Activated T-cell treated with anti-CD3 and anti-CD28 coated beads, Interleukin-2, amount 50 U/mL, for 72 hours (primary cell): ENCODE measurements at regions not wholly inside any gene's neighbourhood (a gene's known extent, or its start where the extent isn't known, plus 50 kb on each side); places are given as distances from the start of the nearest gene placed in this dataset.

Experiments used
- ATAC-seq, 2 donors: fragments of 150-1000 bp; cut with Tn5 transposase; replicated peaks in 1 of 2; 2 replicates each; pipeline ENCODE4 v1.10.0; 2021; ENCODE audit warnings: moderate library complexity in 2 of 2, mild to moderate bottlenecking in 1 of 2
- DNase-seq, 2 donors: peaks; one replicate each; pipeline ENCODE4 v3.0.0; 2021 to 2022; ENCODE audit warnings: mixed read lengths in 1 of 2
- H3K27ac Mint-ChIP-seq: one replicate; pipeline ENCODE4 v1.8.0; 2022; ENCODE audit warnings: mild to moderate bottlenecking, moderate library complexity, mixed read lengths
- H3K27me3 Mint-ChIP-seq: one replicate; pipeline ENCODE4 v1.8.0; 2022; ENCODE audit warnings: low read depth, mixed read lengths
- H3K36me3 Mint-ChIP-seq, 2 donors: one replicate each; pipeline ENCODE4 v1.8.0; 2022; ENCODE audit warnings: mixed read lengths in 2 of 2, mild to moderate bottlenecking in 1 of 2; ENCODE audit not compliant: insufficient read depth in 2 of 2
- H3K4me1 Mint-ChIP-seq: one replicate; pipeline ENCODE4 v1.8.0; 2022; ENCODE audit warnings: low read depth, mixed read lengths
- H3K4me3 Mint-ChIP-seq, 2 donors: one replicate each; pipeline ENCODE4 v1.8.0; 2022; ENCODE audit warnings: mild to moderate bottlenecking in 2 of 2, mixed read lengths in 2 of 2, moderate library complexity in 2 of 2
- H3K9me3 Mint-ChIP-seq, 2 donors: one replicate each; pipeline ENCODE4 v1.8.0; 2022; ENCODE audit warnings: mixed read lengths in 2 of 2

GRCh38 chr1:58288624-58289142 lies 257.8 kb downstream of the OMA1 start:
- peaks cover 0 to 2% of the 10 kb centered on the region in 2 donors for H3K36me3 Mint-ChIP-seq
- no peaks in the 10 kb centered on the region for H3K4me1 Mint-ChIP-seq
- H3K4me3 Mint-ChIP-seq: no peak overlapping the region
- H3K9me3 Mint-ChIP-seq: peaks cover 4 to 5% of the 10 kb centered on the region in 2 donors
- H3K27ac Mint-ChIP-seq: no peak overlapping the region
- DNase-seq (no peak), ATAC-seq (no peak)
- H3K27me3 Mint-ChIP-seq: no peaks in the 10 kb centered on the region

- H3K36me3 Mint-ChIP-seq: peaks cover 0 to 2% of the 10 kb centered on the region in 2 donors
- H3K27me3 Mint-ChIP-seq: no peaks in the 10 kb centered on the region
- no peak overlapping the region for H3K4me3 Mint-ChIP-seq
- no peak overlapping the region for H3K27ac Mint-ChIP-seq
- peaks cover 4 to 5% of the 10 kb centered on the region in 2 donors for H3K9me3 Mint-ChIP-seq
- no peak for ATAC-seq
- H3K4me1 Mint-ChIP-seq: no peaks in the 10 kb centered on the region
- DNase-seq: no peak
Measured at GRCh38 chr1:58287894-58288623, 258.5 kb downstream of the OMA1 start.

- no peak overlapping the region for H3K4me3 Mint-ChIP-seq
- DNase-seq: no peak
- no peaks in the 10 kb centered on the region for H3K27me3 Mint-ChIP-seq
- no peak for ATAC-seq
- no peaks in the 10 kb centered on the region for H3K4me1 Mint-ChIP-seq
- H3K27ac Mint-ChIP-seq: no peak overlapping the region
- H3K9me3 Mint-ChIP-seq: peaks cover 0 to 5% of the 10 kb centered on the region in 2 donors
- peaks cover 0 to 2% of the 10 kb centered on the region in 2 donors for H3K36me3 Mint-ChIP-seq
Measured at GRCh38 chr1:58284225-58284510, 262.4 kb downstream of the OMA1 start.

DNA sequence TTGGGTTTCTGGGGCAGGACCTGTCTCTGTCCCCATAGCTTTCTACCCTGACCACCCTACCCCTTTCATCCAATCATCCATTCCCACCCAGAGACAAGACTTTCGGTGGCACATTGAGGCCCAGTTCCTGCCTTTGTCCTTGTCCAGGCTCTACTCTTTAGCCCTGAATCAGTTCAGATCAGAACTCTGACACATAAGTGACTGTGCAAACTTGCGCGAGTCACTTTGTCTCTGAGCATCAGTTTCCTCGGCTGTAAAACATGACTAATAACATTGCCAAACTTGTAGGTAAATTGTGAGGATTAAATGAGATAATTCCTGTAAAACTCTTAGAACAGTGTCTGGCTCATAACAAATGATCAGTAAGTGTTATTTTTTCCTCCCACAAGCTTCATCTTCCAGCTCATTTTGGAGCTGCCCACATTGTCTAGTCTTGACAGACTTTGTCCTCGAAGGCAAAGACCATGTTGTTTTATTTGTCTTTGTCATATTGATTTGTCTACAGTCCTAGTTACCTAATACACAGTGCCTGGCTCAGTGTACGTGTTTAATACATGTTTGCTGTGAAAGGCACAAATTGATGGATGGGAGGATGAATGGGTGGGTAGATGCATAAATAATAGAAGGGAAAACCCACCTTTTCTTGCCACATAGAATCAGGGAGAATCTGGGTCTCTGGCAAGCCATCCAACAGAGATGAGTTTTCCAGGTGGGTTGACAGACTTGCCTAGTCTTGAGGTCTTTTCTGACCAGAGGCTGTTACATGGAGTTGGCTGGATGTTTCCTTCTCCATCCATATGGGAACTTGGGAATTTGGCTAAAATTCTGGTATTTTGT lies 262.9 kb downstream of the OMA1 start:
- Mint-ChIP-seq H3K27me3 (no peaks in the 10 kb centered on the region), H3K4me3 (no peak overlapping the region), H3K27ac (no peak overlapping the region), H3K36me3 (peaks cover 0 to 2% of the 10 kb centered on the region in 2 donors), H3K9me3 (peaks cover 0 to 5% of the 10 kb centered on the region in 2 donors), H3K4me1 (no peaks in the 10 kb centered on the region)
- ATAC-seq: peak in 1 of 2 donors; percentile 43
- no peak for DNase-seq

DNA sequence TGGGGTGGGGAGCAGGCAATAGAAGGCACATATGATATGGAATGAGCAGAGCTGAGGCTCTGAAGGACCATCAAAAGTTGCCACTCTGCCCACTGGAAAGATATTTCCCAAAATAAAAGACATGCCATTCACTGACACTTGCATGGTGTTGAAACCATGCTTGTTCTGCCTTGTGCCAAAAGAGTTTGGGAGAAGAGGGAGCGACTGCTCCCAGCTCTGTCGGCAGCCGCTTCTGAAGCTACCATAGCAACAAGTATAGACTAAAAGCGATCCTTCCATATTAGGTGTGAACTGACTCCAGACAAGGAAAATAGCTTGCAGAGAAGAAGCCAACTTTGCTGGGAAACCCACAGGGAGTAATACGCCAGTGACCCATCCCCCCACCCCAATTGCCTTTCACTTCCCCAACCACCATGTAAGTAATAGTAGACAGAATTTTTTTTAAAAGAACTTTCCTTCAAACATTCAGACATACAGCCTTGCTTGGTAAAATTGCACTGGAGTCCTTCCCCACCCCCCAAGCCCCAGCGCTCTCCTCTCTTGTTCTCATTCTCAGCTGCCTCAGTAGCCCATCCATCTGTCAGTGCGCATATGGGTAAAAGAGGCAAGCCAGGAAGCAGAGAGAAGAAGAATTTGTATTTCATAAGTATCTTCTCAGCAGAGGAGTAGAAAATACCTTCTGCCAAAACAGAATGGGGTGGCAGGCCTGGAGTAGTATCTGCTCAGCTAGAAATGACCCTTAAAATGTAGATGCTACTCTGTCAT lies 263.7 kb downstream of the OMA1 start:
- ATAC-seq (no peak), DNase-seq (no peak)
- no peaks in the 10 kb centered on the region for H3K27me3 Mint-ChIP-seq
- peaks cover 0 to 1% of the 10 kb centered on the region in 2 donors for H3K36me3 Mint-ChIP-seq
- H3K4me3 Mint-ChIP-seq: no peak overlapping the region
- no peaks in the 10 kb centered on the region for H3K4me1 Mint-ChIP-seq
- no peak overlapping the region for H3K27ac Mint-ChIP-seq
- H3K9me3 Mint-ChIP-seq: peaks cover 0 to 5% of the 10 kb centered on the region in 2 donors

- Mint-ChIP-seq H3K27me3 (no peaks in the 10 kb centered on the region), H3K36me3 (no peaks in the 10 kb centered on the region), H3K4me3 (no peak overlapping the region), H3K9me3 (peaks cover 1% of the 10 kb centered on the region in 2 donors), H3K27ac (no peak overlapping the region), H3K4me1 (no peaks in the 10 kb centered on the region)
- DNase-seq (no peak), ATAC-seq (no peak)
Measured at GRCh38 chr1:58266242-58266641, 280.3 kb downstream of the OMA1 start.

- H3K27me3 Mint-ChIP-seq: peaks cover 6% of the 10 kb centered on the region
- no peak for DNase-seq
- H3K4me1 Mint-ChIP-seq: no peaks in the 10 kb centered on the region
- peaks cover 1 to 3% of the 10 kb centered on the region in 2 donors for H3K9me3 Mint-ChIP-seq
- no peaks in the 10 kb centered on the region for H3K36me3 Mint-ChIP-seq
- ATAC-seq: no peak
- no peak overlapping the region for H3K27ac Mint-ChIP-seq
- H3K4me3 Mint-ChIP-seq: no peak overlapping the region
Measured at GRCh38 chr1:58264462-58264861, 282.1 kb downstream of the OMA1 start.

DNA sequence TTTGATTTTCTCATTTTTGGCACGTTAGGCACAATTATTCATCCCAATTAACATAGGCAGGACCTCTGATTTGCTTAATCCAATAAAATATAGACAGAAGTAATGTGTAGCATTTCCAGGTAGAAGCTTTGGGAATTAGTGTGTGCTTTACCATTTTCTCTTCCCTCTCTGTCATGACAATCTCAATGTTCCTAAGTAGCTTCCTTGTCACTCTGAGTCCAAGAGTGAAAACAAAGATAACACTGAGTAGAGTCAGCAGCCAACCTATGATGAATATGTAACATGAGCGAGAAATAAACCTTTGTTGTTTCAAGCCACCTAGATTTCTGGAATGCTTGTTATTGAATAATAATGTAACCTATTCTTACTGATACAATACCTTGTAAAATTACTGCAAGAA lies 283.8 kb downstream of the OMA1 start:
- peaks cover 0 to 3% of the 10 kb centered on the region in 2 donors for H3K9me3 Mint-ChIP-seq

GRCh38 chr1:58258082-58258481 lies 288.4 kb downstream of the OMA1 start:
- H3K9me3 Mint-ChIP-seq: peaks cover 0 to 2% of the 10 kb centered on the region in 2 donors
- H3K27ac Mint-ChIP-seq: no peak overlapping the region
- DNase-seq (no peak), ATAC-seq (no peak)
- peaks cover 0 to 1% of the 10 kb centered on the region in 2 donors for H3K36me3 Mint-ChIP-seq
- no peak overlapping the region for H3K4me3 Mint-ChIP-seq
- H3K27me3 Mint-ChIP-seq: peaks cover 6% of the 10 kb centered on the region
- H3K4me1 Mint-ChIP-seq: no peaks in the 10 kb centered on the region

More for the DNA sequence above, 283.8 kb downstream of the OMA1 start:
- no peak overlapping the region for H3K4me3 Mint-ChIP-seq
- no peaks in the 10 kb centered on the region for H3K4me1 Mint-ChIP-seq
- DNase-seq (no peak), ATAC-seq (no peak)
- no peak overlapping the region for H3K27ac Mint-ChIP-seq
- H3K36me3 Mint-ChIP-seq: no peaks in the 10 kb centered on the region
- peaks cover 6% of the 10 kb centered on the region for H3K27me3 Mint-ChIP-seq

- Mint-ChIP-seq H3K27ac (no peak overlapping the region), H3K4me1 (no peaks in the 10 kb centered on the region), H3K9me3 (peaks cover 0 to 2% of the 10 kb centered on the region in 2 donors), H3K27me3 (peaks cover 6% of the 10 kb centered on the region), H3K4me3 (no peak overlapping the region), H3K36me3 (peaks cover 0 to 1% of the 10 kb centered on the region in 2 donors)
- no peak for ATAC-seq
- no peak for DNase-seq
Measured at GRCh38 chr1:58257003-58257402, 289.5 kb downstream of the OMA1 start.

- Mint-ChIP-seq H3K36me3 (peaks cover 0 to 1% of the 10 kb centered on the region in 2 donors), H3K27me3 (peaks cover 9% of the 10 kb centered on the region), H3K4me1 (no peaks in the 10 kb centered on the region), H3K9me3 (peaks cover 0 to 2% of the 10 kb centered on the region in 2 donors), H3K4me3 (no peak overlapping the region), H3K27ac (no peak overlapping the region)
- DNase-seq (no peak), ATAC-seq (no peak)
Measured at GRCh38 chr1:58256546-58256945, 290.0 kb downstream of the OMA1 start.

- no peak for DNase-seq
- Mint-ChIP-seq H3K9me3 (peaks cover 0 to 2% of the 10 kb centered on the region in 2 donors), H3K27me3 (peaks cover 14% of the 10 kb centered on the region), H3K36me3 (peaks cover 0 to 1% of the 10 kb centered on the region in 2 donors), H3K4me3 (no peak overlapping the region), H3K27ac (no peak overlapping the region), H3K4me1 (no peaks in the 10 kb centered on the region)
- ATAC-seq: no peak
Measured at GRCh38 chr1:58256041-58256440, 290.5 kb downstream of the OMA1 start.

DNA sequence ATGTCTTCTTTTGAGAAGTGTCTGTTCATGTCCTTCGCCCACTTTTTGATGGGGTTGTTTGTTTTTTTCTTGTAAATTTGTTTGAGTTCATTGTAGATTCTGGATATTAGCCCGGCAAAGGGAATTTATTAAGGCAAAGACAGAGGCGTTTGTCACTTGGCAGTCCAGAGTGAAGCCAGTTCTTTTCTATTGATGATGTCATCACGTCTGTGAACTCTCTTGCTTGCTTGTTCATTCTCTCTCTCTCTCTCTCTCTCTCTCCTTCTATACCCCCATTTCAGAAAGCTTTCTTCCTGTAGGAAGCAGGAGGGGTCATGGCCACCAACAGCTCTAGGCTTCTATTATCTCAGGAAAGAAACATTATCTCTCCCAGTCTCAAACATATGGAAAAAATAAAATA lies 291.3 kb downstream of the OMA1 start:
- Mint-ChIP-seq H3K27me3 (peaks cover 11% of the 10 kb centered on the region), H3K27ac (no peak overlapping the region), H3K4me1 (no peaks in the 10 kb centered on the region), H3K9me3 (no peaks in the 10 kb centered on the region), H3K4me3 (no peak overlapping the region), H3K36me3 (peaks cover 0 to 1% of the 10 kb centered on the region in 2 donors)
- DNase-seq: no peak
- ATAC-seq: no peak
